GM06990 (cell line): ENCODE measurements at regions not wholly inside any gene's neighbourhood (a gene's known extent, or its start where the extent isn't known, plus 50 kb on each side); places are given as distances from the start of the nearest gene placed in this dataset.
"Not testable (repeated sequence)": the region's sequence is repeated elsewhere in the genome, so short reads cannot be mapped to it uniquely, and the experiment has no call there.

Experiments
- DNase-seq: peaks from one replicate; pipeline ENCODE4 v3.0.0-alpha.2; 2011; ENCODE audit not compliant: insufficient read length; ENCODE audit errors: extremely low read depth
- H3K27me3 ChIP-seq: replicated peaks from 2 replicates; pipeline ENCODE4 v1.6.0; 2011; ENCODE audit warnings: low read length; ENCODE audit not compliant: control insufficient read depth, insufficient read depth
- H3K36me3 ChIP-seq: 2 replicates; pipeline ENCODE4 v1.5.1; 2011; ENCODE audit warnings: low read length; ENCODE audit not compliant: control insufficient read depth, insufficient read depth
- H3K4me3 ChIP-seq: replicated peaks from 2 replicates; pipeline ENCODE4 v1.5.1; 2011; ENCODE audit warnings: low read depth, mild to moderate bottlenecking, control low read depth, low read length
- TF ChIP-seq, protein P1 (sequence below): IDR thresholded peaks from 2 replicates; pipeline ENCODE4 v1.5.1; 2011; ENCODE audit warnings: low read length, control low read depth, mild to moderate bottlenecking, inconsistent platforms; ENCODE audit not compliant: insufficient read depth, poor library complexity, severe bottlenecking

DNA sequence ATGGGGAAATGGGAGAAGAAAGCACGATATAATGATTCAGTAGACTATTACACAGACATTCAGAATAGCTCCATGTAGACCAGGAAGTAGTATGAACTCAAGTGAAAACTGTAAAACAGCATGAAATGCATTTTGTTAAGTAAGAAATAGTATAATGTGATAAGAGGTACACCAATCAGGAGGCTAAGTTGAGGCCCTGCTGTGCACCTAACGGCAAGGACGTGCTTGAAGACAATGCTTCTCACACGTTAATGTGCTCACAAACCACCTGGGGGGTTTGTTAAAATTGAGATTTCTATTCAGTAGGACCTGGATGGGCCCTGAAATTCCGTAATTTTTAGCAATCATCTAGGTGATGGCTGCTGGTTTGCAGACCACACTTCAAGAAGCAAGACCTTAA, 178.9 kb upstream of the SULF2 start:
- DNase-seq = no peak
- no peak overlapping the region for H3K4me3 ChIP-seq
- TF ChIP-seq, protein P1, sequence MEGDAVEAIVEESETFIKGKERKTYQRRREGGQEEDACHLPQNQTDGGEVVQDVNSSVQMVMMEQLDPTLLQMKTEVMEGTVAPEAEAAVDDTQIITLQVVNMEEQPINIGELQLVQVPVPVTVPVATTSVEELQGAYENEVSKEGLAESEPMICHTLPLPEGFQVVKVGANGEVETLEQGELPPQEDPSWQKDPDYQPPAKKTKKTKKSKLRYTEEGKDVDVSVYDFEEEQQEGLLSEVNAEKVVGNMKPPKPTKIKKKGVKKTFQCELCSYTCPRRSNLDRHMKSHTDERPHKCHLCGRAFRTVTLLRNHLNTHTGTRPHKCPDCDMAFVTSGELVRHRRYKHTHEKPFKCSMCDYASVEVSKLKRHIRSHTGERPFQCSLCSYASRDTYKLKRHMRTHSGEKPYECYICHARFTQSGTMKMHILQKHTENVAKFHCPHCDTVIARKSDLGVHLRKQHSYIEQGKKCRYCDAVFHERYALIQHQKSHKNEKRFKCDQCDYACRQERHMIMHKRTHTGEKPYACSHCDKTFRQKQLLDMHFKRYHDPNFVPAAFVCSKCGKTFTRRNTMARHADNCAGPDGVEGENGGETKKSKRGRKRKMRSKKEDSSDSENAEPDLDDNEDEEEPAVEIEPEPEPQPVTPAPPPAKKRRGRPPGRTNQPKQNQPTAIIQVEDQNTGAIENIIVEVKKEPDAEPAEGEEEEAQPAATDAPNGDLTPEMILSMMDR = no peak
- no peaks in the 10 kb centered on the region for H3K36me3 ChIP-seq
- peaks cover 1% of the 10 kb centered on the region; the same call in 1 of the 2 replicates for H3K27me3 ChIP-seq

DNA sequence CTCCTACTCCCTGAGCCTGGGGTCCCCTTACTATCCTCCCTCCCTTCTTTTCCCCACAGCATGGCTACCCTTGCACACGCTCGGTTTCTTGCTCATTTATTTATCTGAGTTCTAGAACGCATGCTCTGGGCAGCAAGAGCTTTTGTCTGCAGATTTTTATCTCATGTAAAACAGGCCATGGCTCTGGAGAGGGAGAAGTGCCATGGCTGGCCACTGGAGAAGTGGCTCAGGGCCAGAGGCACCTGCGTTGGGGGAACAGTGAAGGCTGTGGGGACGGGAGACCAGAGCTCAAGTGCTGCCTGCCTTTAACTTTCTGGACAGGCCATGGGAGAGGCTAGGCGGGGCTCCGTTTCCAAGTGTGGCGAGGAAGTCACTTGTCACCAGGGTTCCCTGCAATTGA, 177.7 kb upstream of the SULF2 start:
- H3K4me3 ChIP-seq = no peak overlapping the region
- H3K27me3 ChIP-seq = peaks cover 1% of the 10 kb centered on the region; the same call in 1 of the 2 replicates
- DNase-seq = no peak
- TF ChIP-seq, protein P1 = no peak
- no peaks in the 10 kb centered on the region for H3K36me3 ChIP-seq

DNA sequence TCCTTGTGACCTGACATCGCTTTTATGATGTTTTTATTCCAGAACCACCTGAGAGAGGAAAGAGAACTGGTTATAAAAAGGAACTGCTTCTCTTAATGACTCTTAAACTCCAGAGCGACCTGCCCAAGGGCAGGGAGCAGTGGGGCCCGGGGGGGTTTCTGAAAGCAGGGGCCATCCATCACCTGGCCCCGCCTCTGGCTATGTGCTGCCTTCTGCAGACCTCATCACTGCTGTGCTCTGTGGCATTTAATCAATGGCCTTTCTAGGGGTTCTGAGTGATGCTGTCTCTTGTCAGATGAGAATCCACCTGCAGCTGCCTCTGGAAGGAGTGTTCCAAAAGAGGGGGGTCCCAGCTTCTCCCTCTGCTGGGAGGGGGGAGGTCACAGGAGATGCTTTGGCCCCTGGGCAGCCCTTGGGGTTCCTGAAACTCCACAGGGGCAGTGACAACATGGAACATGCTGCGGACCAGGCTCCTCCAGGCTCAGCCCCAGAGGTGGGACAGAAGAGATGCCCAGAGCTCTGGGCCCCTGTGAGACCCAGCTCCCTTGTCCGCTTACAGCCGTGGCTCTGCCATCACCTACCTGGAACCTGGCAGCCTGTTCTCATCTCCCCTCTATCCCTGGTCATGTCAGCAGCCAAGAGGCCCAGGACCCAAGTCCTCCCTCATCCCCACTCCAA, 177.1 kb upstream of the SULF2 start:
- no peak for DNase-seq
- Histone ChIP-seq H3K27me3 (peaks cover 1% of the 10 kb centered on the region; the same call in 1 of the 2 replicates), H3K4me3 (no peak overlapping the region), H3K36me3 (no peaks in the 10 kb centered on the region)
- TF ChIP-seq, protein P1 = no peak

DNA sequence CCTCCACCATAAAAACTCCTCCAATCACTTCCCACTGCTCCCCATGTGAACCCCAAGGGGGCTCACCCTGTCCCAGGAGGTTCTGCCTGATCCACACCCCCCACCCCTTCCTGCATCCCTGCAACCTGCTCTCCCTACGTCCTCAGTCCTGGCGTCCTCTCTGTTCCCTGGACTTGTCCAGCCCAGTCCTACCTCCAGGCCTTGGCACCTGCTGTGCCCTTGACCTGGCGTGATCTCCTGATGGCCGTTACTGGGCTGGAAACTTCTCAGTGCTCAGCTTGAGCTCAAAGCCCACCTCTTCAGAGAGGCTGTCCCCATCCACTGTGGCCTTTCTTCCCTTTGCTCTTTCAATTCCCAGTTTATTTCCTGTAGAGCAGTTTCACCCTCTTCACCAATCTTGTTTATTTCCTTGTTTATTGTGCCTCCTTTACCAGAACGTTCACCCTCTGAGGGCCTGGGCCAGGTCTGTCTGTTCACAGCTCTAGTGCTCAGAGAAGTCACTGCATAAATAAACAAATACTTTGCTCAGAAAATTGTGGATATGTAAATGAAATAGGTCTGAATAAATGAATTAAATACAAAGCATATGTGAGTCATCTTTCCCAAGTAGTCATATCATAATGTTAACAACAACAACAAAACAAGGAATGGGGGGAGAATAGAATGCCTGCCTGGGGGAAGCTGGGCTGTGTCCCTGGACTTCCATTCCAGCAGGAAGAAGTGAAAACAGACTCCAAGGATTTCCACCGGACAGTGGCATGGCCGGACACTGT, 175.7 kb upstream of the SULF2 start:
- DNase-seq = no peak
- Histone ChIP-seq H3K4me3 (no peak overlapping the region), H3K36me3 (no peaks in the 10 kb centered on the region), H3K27me3 (peaks cover 1% of the 10 kb centered on the region; the same call in 1 of the 2 replicates)
- TF ChIP-seq, protein P1 = no peak

DNA sequence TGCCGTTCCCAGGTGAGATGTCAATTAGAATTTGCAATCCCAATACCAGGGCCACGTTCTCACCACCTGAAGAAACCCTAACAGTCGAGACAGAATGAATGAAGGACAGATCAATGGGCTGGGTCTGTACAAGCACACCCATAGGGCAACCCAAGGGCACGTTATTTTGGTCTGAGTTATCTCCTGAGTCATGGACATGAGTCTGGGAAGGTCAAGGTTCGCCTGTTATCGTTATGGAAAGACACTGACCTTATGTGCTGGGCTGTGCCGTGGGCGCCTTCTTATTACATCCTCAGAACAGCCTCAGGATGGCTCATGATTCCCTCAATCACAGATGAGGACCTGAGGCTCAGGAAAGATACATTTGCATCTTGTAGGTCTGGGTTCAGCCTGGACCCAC, 175.0 kb upstream of the SULF2 start:
- TF ChIP-seq, protein P1 = no peak
- H3K36me3 ChIP-seq = no peaks in the 10 kb centered on the region
- no peak for DNase-seq
- H3K27me3 ChIP-seq = peaks cover 1% of the 10 kb centered on the region; the same call in 1 of the 2 replicates
- H3K4me3 ChIP-seq = no peak overlapping the region

DNA sequence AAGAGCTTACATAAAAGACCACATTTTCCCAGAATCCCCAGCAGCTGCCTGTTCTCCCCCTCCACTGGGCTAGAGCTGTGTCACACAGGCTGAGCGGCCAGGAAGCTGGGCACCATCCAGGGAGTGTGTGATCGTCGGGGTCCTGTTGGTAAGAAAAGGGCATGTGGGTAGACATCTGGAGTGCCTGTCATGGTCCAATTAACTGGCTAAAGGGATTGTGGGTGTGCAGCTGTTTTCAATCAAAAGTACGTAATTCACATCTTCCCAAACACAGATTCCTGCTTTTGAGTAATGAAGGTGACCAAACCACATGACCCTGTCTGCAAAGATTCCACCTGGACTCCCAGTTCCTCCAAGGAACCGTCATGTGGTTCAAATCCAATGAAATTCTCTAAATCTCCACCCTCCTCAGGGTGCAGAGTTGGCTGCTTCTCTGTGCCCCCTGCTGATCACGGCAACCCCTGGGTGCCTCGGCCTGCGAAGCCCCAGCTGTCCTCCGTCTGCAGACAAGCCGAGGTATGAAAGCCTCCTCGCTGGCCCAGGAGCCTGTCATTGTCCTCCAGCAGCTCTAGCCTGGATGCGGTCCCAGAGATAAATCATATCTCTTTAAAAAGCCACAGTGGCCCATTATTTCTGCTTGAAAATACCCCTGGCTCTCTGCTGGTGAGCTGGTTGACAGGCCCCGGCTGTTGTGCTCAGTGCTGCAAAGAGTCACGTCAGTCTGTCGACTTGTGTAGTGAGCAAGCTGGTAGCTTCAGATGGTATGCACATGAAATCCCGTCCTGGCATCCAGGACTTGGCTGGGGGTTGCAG, 172.9 kb upstream of the SULF2 start:
- H3K27me3 ChIP-seq, DNase-seq, H3K36me3 ChIP-seq, H3K4me3 ChIP-seq: not testable (repeated sequence)
